Vagina (tissue), 2 donors: ENCODE measurements at regions not wholly inside any gene's neighbourhood (a gene's known extent, or its start where the extent isn't known, plus 50 kb on each side); places are given as distances from the start of the nearest gene placed in this dataset.
A peak's percentile ranks its signal among the peaks of the same experiment; 100 is the strongest.

Experiments used
- CTCF ChIP-seq, 3 experiments: fragments of 450-650 bp in 2 of 3; fragments of 200-600 bp in 1 of 3; sonication (generic) in 1 of 3; IDR thresholded peaks; one replicate each; pipeline ENCODE4 v1.5.1; 2017 to 2019; ENCODE audit warnings: antibody characterized with exemption in 3 of 3, mild to moderate bottlenecking in 2 of 3, moderate library complexity in 2 of 3
- POLR2A ChIP-seq, 2 donors: fragments of 450-650 bp; IDR thresholded peaks; one replicate each; pipeline ENCODE4 v1.6.1; 2017; ENCODE audit warnings: antibody characterized with exemption in 2 of 2, mild to moderate bottlenecking in 2 of 2, moderate library complexity in 2 of 2

GRCh38 chr10:111360260-111360925 is 283.6 kb downstream of the ADRA2A start:
- TF ChIP-seq CTCF (IDR thresholded peaks at IDR 0.05), result peak in 1 of 3 experiments; percentile 21
- no peak for TF ChIP-seq POLR2A (IDR thresholded peaks at IDR 0.05)
